HepG2 (cell line): ENCODE measurements at regions not wholly inside any gene's neighbourhood (a gene's known extent, or its start where the extent isn't known, plus 50 kb on each side); places are given as distances from the start of the nearest gene placed in this dataset.

Experiments
- ATF1 ChIP-seq: IDR thresholded peaks from 2 replicates; pipeline ENCODE4 v1.6.1; 2016; ENCODE audit warnings: mild to moderate bottlenecking, control low read depth
- DR1 ChIP-seq: sonication (generic); formaldehyde crosslinking; IDR thresholded peaks from 2 replicates; pipeline ENCODE4 v1.8.0; 2021; ENCODE audit warnings: mild to moderate bottlenecking, missing genetic modification reagents, inconsistent platforms
- HIVEP1 ChIP-seq: sonication (generic); formaldehyde crosslinking; IDR thresholded peaks from 2 replicates; pipeline ENCODE4 v1.4.0; 2020; ENCODE audit warnings: mild to moderate bottlenecking, missing genetic modification reagents
- ISX ChIP-seq: sonication (generic); formaldehyde crosslinking; conservative IDR thresholded peaks from 2 replicates; pipeline ENCODE4 v1.5.0; 2020; ENCODE audit warnings: missing genetic modification reagents
- ONECUT2 ChIP-seq: sonication (generic); formaldehyde crosslinking; IDR thresholded peaks from 2 replicates; pipeline ENCODE4 v1.4.0; 2020; ENCODE audit warnings: missing genetic modification reagents
- PRPF4 ChIP-seq: fragments of 200-400 bp; formaldehyde crosslinking; IDR thresholded peaks from 2 replicates; pipeline ENCODE4 v1.6.1; 2016; ENCODE audit warnings: low read length, low read depth; ENCODE audit not compliant: poor library complexity, severe bottlenecking
- ZNF256 ChIP-seq: sonication (generic); formaldehyde crosslinking; conservative IDR thresholded peaks from 2 replicates; pipeline ENCODE4 v1.4.0; 2020; ENCODE audit warnings: missing genetic modification reagents
- ZNF33B ChIP-seq: sonication (generic); formaldehyde crosslinking; IDR thresholded peaks from 2 replicates; pipeline ENCODE4 v1.5.1; 2020; ENCODE audit warnings: mild to moderate bottlenecking, missing genetic modification reagents
- ZNF44 ChIP-seq: sonication (generic); formaldehyde crosslinking; IDR thresholded peaks from 2 replicates; pipeline ENCODE4 v1.5.1; 2020; ENCODE audit warnings: mild to moderate bottlenecking, missing genetic modification reagents
- ZNF546 ChIP-seq: sonication (generic); formaldehyde crosslinking; conservative IDR thresholded peaks from 2 replicates; pipeline ENCODE4 v1.8.1; 2023; ENCODE audit warnings: mild to moderate bottlenecking, missing genetic modification reagents
- ZNF703 ChIP-seq: sonication (generic); formaldehyde crosslinking; IDR thresholded peaks from 2 replicates; pipeline ENCODE4 v1.5.1; 2020; ENCODE audit warnings: missing genetic modification reagents, mild to moderate bottlenecking, moderate library complexity, borderline replicate concordance
- ZSCAN21 ChIP-seq: sonication (generic); formaldehyde crosslinking; IDR thresholded peaks from 2 replicates; pipeline ENCODE4 v1.8.0; 2022; ENCODE audit warnings: mild to moderate bottlenecking, missing genetic modification reagents, moderate library complexity, borderline replicate concordance
- TF ChIP-seq, protein P1 (sequence below): sonication (generic); formaldehyde crosslinking; IDR thresholded peaks from 2 replicates; pipeline ENCODE4 v1.8.0; 2022; ENCODE audit warnings: mild to moderate bottlenecking, missing genetic modification reagents, borderline replicate concordance
- TF ChIP-seq, protein P2 (sequence below): sonication (generic); formaldehyde crosslinking; IDR thresholded peaks from 2 replicates; pipeline ENCODE4 v1.4.0; 2020; ENCODE audit warnings: missing genetic modification reagents
- TF ChIP-seq, protein P3 (sequence below): sonication (generic); formaldehyde crosslinking; IDR thresholded peaks from 2 replicates; pipeline ENCODE4 v1.5.1; 2020; ENCODE audit warnings: mild to moderate bottlenecking, moderate library complexity, missing genetic modification reagents
- TF ChIP-seq, protein P4 (sequence below): IDR thresholded peaks from 2 replicates; pipeline ENCODE4 v1.6.1; 2018; ENCODE audit warnings: missing genetic modification reagents
- TF ChIP-seq, protein P5 (sequence below): sonication (generic); formaldehyde crosslinking; IDR thresholded peaks from 2 replicates; pipeline ENCODE4 v1.8.1; 2023; ENCODE audit warnings: mild to moderate bottlenecking, inconsistent platforms, moderate library complexity, missing genetic modification reagents, borderline replicate concordance
- TF ChIP-seq, protein P6 (sequence below): IDR thresholded peaks from 2 replicates; pipeline ENCODE4 v1.6.1; 2016; ENCODE audit warnings: missing biosample characterization, missing genetic modification reagents, low read depth
- TF ChIP-seq, protein P7 (sequence below): sonication (generic); formaldehyde crosslinking; IDR thresholded peaks from 2 replicates; pipeline ENCODE4 v1.4.0; 2020; ENCODE audit warnings: low read depth, mild to moderate bottlenecking, missing genetic modification reagents

DNA sequence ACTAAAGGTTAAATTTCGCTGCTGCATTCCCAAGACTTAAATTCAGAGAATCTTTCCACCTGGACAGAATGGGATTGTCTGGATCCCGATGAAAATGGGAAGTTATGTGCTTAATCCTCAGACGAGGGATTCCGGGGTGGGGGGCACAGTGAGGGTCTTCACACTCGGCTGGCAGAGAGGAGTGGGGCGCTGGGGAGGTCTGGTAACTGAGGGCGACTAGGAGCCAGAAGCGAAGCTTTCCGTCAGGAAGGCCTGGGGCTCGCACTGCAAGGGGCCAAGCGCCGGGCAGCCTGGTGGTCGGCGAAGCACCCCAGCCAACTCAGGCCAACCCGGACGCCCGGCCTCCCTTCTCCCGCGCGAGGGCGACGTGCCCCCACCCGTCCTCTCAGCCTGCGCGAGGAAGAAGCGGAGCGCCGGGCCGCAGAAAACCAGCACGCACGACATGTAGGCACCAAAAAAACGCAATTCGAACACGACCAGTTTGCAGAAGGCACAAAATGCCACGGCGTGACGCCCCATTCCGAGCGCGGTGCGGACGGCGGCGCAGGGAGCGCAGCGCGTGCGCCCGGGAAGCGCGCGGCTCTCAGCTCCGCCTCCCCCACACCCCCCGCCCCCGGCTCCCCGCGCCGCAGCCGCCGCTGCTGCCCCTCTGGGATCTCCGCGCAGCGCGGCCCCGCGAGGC, 188.1 kb downstream of the ZEB2 start (continued):
- TF ChIP-seq ZNF703 (CRISPR knock-in tag) (no peak), ONECUT2 (CRISPR knock-in tag) (0 out of 2 replicates have a peak, but pooled peaks have one; percentile 26), PRPF4 (no peak), HIVEP1 (CRISPR knock-in tag) (peak; percentile 79), ZNF44 (CRISPR knock-in tag) (no peak; the same call in 1 of the 2 replicates), ZSCAN21 (CRISPR knock-in tag) (no peak), ISX (CRISPR knock-in tag) (no peak), ATF1 (no peak), ZNF256 (CRISPR knock-in tag) (no peak), DR1 (CRISPR knock-in tag) (no peak), ZNF546 (CRISPR knock-in tag) (peak; percentile 38; the same call in 1 of the 2 replicates), ZNF33B (CRISPR knock-in tag) (0 out of 2 replicates have a peak, but pooled peaks have one; percentile 70)
- TF ChIP-seq, protein P1, sequence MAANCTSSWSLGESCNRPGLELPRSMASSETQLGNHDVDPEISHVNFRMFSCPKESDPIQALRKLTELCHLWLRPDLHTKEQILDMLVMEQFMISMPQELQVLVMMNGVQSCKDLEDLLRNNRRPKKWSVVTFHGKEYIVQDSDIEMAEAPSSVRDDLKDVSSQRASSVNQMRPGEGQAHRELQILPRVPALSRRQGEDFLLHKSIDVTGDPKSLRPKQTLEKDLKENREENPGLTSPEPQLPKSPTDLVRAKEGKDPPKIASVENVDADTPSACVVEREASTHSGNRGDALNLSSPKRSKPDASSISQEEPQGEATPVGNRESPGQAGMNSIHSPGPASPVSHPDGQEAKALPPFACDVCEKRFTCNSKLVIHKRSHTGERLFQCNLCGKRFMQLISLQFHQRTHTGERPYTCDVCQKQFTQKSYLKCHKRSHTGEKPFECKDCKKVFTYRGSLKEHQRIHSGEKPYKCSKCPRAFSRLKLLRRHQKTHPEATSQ (CRISPR knock-in tag), result 0 out of 2 replicates have a peak, but pooled peaks have one; percentile 8
- TF ChIP-seq, protein P2, sequence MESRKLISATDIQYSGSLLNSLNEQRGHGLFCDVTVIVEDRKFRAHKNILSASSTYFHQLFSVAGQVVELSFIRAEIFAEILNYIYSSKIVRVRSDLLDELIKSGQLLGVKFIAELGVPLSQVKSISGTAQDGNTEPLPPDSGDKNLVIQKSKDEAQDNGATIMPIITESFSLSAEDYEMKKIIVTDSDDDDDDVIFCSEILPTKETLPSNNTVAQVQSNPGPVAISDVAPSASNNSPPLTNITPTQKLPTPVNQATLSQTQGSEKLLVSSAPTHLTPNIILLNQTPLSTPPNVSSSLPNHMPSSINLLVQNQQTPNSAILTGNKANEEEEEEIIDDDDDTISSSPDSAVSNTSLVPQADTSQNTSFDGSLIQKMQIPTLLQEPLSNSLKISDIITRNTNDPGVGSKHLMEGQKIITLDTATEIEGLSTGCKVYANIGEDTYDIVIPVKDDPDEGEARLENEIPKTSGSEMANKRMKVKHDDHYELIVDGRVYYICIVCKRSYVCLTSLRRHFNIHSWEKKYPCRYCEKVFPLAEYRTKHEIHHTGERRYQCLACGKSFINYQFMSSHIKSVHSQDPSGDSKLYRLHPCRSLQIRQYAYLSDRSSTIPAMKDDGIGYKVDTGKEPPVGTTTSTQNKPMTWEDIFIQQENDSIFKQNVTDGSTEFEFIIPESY (CRISPR knock-in tag), result peak; percentile 43; the same call in 1 of the 2 replicates
- TF ChIP-seq, protein P3, sequence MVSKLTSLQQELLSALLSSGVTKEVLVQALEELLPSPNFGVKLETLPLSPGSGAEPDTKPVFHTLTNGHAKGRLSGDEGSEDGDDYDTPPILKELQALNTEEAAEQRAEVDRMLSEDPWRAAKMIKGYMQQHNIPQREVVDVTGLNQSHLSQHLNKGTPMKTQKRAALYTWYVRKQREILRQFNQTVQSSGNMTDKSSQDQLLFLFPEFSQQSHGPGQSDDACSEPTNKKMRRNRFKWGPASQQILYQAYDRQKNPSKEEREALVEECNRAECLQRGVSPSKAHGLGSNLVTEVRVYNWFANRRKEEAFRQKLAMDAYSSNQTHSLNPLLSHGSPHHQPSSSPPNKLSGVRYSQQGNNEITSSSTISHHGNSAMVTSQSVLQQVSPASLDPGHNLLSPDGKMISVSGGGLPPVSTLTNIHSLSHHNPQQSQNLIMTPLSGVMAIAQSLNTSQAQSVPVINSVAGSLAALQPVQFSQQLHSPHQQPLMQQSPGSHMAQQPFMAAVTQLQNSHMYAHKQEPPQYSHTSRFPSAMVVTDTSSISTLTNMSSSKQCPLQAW (CRISPR knock-in tag), result peak; percentile 48; the same call in 1 of the 2 replicates
- TF ChIP-seq, protein P4, sequence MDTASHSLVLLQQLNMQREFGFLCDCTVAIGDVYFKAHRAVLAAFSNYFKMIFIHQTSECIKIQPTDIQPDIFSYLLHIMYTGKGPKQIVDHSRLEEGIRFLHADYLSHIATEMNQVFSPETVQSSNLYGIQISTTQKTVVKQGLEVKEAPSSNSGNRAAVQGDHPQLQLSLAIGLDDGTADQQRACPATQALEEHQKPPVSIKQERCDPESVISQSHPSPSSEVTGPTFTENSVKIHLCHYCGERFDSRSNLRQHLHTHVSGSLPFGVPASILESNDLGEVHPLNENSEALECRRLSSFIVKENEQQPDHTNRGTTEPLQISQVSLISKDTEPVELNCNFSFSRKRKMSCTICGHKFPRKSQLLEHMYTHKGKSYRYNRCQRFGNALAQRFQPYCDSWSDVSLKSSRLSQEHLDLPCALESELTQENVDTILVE (CRISPR knock-in tag), result no peak
- TF ChIP-seq, protein P5, sequence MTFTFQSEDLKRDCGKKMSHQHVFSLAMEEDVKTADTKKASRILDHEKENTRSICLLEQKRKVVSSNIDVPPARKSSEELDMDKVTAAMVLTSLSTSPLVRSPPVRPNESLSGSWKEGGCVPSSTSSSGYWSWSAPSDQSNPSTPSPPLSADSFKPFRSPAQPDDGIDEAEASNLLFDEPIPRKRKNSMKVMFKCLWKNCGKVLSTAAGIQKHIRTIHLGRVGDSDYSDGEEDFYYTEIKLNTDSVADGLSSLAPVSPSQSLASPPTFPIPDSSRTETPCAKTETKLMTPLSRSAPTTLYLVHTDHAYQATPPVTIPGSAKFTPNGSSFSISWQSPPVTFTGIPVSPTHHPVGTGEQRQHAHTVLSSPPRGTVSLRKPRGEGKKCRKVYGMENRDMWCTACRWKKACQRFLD (CRISPR knock-in tag), result 0 out of 2 replicates have a peak, but pooled peaks have one; percentile 6
- TF ChIP-seq, protein P6, sequence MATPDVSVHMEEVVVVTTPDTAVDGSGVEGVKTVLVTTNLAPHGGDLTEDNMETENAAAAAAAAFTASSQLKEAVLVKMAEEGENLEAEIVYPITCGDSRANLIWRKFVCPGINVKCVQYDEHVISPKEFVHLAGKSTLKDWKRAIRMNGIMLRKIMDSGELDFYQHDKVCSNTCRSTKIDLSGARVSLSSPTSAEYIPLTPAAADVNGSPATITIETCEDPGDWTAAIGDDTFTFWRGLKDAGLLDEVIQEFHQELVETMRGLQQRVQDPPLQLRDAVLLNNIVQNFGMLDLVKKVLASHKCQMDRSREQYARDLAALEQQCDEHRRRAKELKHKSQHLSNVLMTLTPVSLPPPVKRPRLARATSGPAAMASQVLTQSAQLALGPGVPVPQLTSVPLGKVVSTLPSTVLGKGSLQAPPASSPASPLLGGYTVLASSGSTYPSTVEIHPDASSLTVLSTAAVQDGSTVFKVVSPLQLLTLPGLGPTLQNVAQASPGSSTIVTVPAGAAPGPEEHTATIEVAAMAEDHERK, result no peak
- TF ChIP-seq, protein P7, sequence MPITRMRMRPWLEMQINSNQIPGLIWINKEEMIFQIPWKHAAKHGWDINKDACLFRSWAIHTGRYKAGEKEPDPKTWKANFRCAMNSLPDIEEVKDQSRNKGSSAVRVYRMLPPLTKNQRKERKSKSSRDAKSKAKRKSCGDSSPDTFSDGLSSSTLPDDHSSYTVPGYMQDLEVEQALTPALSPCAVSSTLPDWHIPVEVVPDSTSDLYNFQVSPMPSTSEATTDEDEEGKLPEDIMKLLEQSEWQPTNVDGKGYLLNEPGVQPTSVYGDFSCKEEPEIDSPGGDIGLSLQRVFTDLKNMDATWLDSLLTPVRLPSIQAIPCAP (CRISPR knock-in tag), result no peak
